ENCODE measurements at regions not wholly inside any gene's neighbourhood (a gene's known extent, or its start where the extent isn't known, plus 50 kb on each side); places are given as distances from the start of the nearest gene placed in this dataset.

- in situ Hi-C loops (cut with MboI; ENCODE audit: low sequenced_read_pairs, unreplicated experiment) = no loop called here
- no peak for DNase-seq (ENCODE audit: low spot score)
- no peak for TF ChIP-seq CTCF (IDR thresholded peaks at IDR 0.05; ENCODE audit: borderline replicate concordance, control extremely low read depth, extremely low read depth, insufficient read depth, missing control alignments)
Observed at GRCh38 chr12:84198294-84198946, 714.2 kb downstream of the SLC6A15 start.

- TF ChIP-seq CTCF (IDR thresholded peaks at IDR 0.05; ENCODE audit: borderline replicate concordance, control extremely low read depth, extremely low read depth, insufficient read depth, missing control alignments) = no peak
- in situ Hi-C loops (cut with MboI; ENCODE audit: low sequenced_read_pairs, unreplicated experiment) = no loop called here
Observed at GRCh38 chr12:84191779-84192178, 720.8 kb downstream of the SLC6A15 start.

GRCh38 chr12:84186433-84186832 is 726.2 kb downstream of the SLC6A15 start:
- no peak for TF ChIP-seq CTCF (IDR thresholded peaks at IDR 0.05; ENCODE audit: borderline replicate concordance, control extremely low read depth, extremely low read depth, insufficient read depth, missing control alignments)
- in situ Hi-C loops (cut with MboI; ENCODE audit: low sequenced_read_pairs, unreplicated experiment) = no loop called here
- no peak for DNase-seq (ENCODE audit: low spot score)

More at GRCh38 chr12:84191779-84192178, 720.8 kb downstream of the SLC6A15 start:
- no peak for DNase-seq (ENCODE audit: low spot score)

- TF ChIP-seq CTCF (IDR thresholded peaks at IDR 0.05; ENCODE audit: borderline replicate concordance, control extremely low read depth, extremely low read depth, insufficient read depth, missing control alignments) = no peak
- in situ Hi-C loops (cut with MboI; ENCODE audit: low sequenced_read_pairs, unreplicated experiment) = no loop called here
- no peak for DNase-seq (ENCODE audit: low spot score)
Observed at GRCh38 chr12:84183576-84183975, 729.0 kb downstream of the SLC6A15 start.

GRCh38 chr12:84174115-84174514 is 738.5 kb downstream of the SLC6A15 start:
- TF ChIP-seq CTCF (IDR thresholded peaks at IDR 0.05; ENCODE audit: borderline replicate concordance, control extremely low read depth, extremely low read depth, insufficient read depth, missing control alignments) = no peak
- in situ Hi-C loops (cut with MboI; ENCODE audit: low sequenced_read_pairs, unreplicated experiment) = no loop called here
- no peak for DNase-seq (ENCODE audit: low spot score)

- in situ Hi-C loops (cut with MboI; ENCODE audit: low sequenced_read_pairs, unreplicated experiment) = no loop called here
- no peak for TF ChIP-seq CTCF (IDR thresholded peaks at IDR 0.05; ENCODE audit: borderline replicate concordance, control extremely low read depth, extremely low read depth, insufficient read depth, missing control alignments)
Observed at GRCh38 chr12:84172823-84173424, 739.7 kb downstream of the SLC6A15 start.

More at GRCh38 chr12:84172823-84173424, 739.7 kb downstream of the SLC6A15 start:
- DNase-seq (ENCODE audit: low spot score) = no peak
